Loucy (cell line): ENCODE measurements at regions not wholly inside any gene's neighbourhood (a gene's known extent, or its start where the extent isn't known, plus 50 kb on each side); places are given as distances from the start of the nearest gene placed in this dataset.

ENCODE experiments used
- H2AFZ ChIP-seq: fragments of 200-600 bp; sonication (generic); 2 replicates; pipeline ENCODE4 v1.6.0; 2016; ENCODE audit warnings: antibody characterized with exemption, mild to moderate bottlenecking, low read length, moderate library complexity
- H3F3A ChIP-seq: fragments of 200-600 bp; 2 replicates; pipeline ENCODE4 v1.6.0; 2016; ENCODE audit warnings: antibody characterized with exemption, low read depth, mild to moderate bottlenecking
- H3K27me3 ChIP-seq: fragments of 200-600 bp; sonication (generic); 2 replicates; pipeline ENCODE4 v1.6.1; 2014; ENCODE audit warnings: low read length, mild to moderate bottlenecking; ENCODE audit not compliant: insufficient read depth, poor library complexity, severe bottlenecking
- H3K36me3 ChIP-seq: fragments of 200-600 bp; sonication (generic); 2 replicates; pipeline ENCODE4 v1.6.1; 2016; ENCODE audit warnings: low read length; ENCODE audit not compliant: insufficient read depth
- H3K4me1 ChIP-seq: fragments of 200-600 bp; sonication (generic); 2 replicates; pipeline ENCODE4 v1.5.1; 2014; ENCODE audit warnings: low read length, mild to moderate bottlenecking; ENCODE audit not compliant: insufficient read depth, poor library complexity, severe bottlenecking
- H3K4me2 ChIP-seq: fragments of 200-600 bp; sonication (generic); 2 replicates; pipeline ENCODE4 v1.6.0; 2014; ENCODE audit warnings: antibody characterized with exemption, low read length, low read depth, mild to moderate bottlenecking; ENCODE audit not compliant: poor library complexity, severe bottlenecking
- H3K4me3 ChIP-seq: fragments of 200-600 bp; sonication (generic); 2 replicates; pipeline ENCODE4 v1.5.1; 2014; ENCODE audit warnings: low read length, mild to moderate bottlenecking, mixed read lengths; ENCODE audit not compliant: poor library complexity, severe bottlenecking
- H3K79me2 ChIP-seq: fragments of 200-600 bp; sonication (generic); 2 replicates; pipeline ENCODE4 v1.6.1; 2014; ENCODE audit warnings: low read length; ENCODE audit not compliant: insufficient read depth
- H3K9ac ChIP-seq: fragments of 200-600 bp; sonication (generic); 2 replicates; pipeline ENCODE4 v1.6.0; 2014; ENCODE audit warnings: mild to moderate bottlenecking, low read depth, low read length, moderate library complexity; ENCODE audit not compliant: poor library complexity, severe bottlenecking
- H3K9me2 ChIP-seq: fragments of 200-600 bp; sonication (generic); replicated peaks from 2 replicates; pipeline ENCODE4 v1.6.1; 2016; ENCODE audit warnings: low read depth, low read length, mixed read lengths
- H3K9me3 ChIP-seq: fragments of 200-600 bp; sonication (generic); 2 replicates; pipeline ENCODE4 v1.6.1; 2014; ENCODE audit warnings: mild to moderate bottlenecking, antibody characterized with exemption, low read length, low read depth; ENCODE audit not compliant: insufficient read depth
- H4K20me1 ChIP-seq: fragments of 200-600 bp; sonication (generic); 2 replicates; pipeline ENCODE4 v1.6.0; 2014; ENCODE audit warnings: antibody characterized with exemption, low read length, mild to moderate bottlenecking; ENCODE audit not compliant: insufficient read depth, poor library complexity, severe bottlenecking
- EZH2phosphoT487 ChIP-seq: fragments of 200-600 bp; IDR thresholded peaks from 2 replicates; pipeline ENCODE4 v1.6.1; 2018; ENCODE audit warnings: antibody characterized with exemption, mild to moderate bottlenecking, moderate library complexity, borderline replicate concordance
- TF ChIP-seq, protein P1 (sequence below): fragments of 200-600 bp; sonication (generic); conservative IDR thresholded peaks from 2 replicates; pipeline ENCODE4 v1.5.1; 2014; ENCODE audit warnings: mild to moderate bottlenecking, antibody characterized with exemption, low read length

DNA sequence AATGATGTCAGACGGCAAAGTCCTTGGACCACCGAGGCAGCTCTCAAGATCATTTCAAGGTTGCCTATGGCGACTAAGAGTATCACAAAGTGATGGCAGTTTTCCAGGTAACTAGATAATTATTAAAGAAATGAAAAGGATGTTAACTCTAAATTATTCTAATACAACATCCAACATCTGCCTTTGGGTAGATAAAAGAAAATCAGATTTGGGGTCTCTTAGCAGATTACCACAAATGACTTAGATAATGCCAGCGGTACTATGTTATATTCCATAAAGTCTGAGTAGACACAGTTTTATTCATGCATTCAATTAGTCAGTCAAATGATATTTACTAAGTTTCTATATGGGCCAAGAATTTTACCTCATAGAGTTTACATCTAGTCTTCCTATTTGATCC, 441.3 kb downstream of the NEBL start:
- Histone ChIP-seq H3K4me2 (no peak overlapping the region), H3K27me3 (no peaks in the 10 kb centered on the region), H3F3A (no peaks in the 10 kb centered on the region), H4K20me1 (no peaks in the 10 kb centered on the region), H3K9me2 (no peaks in the 10 kb centered on the region), H2AFZ (no peak overlapping the region), H3K9me3 (no peaks in the 10 kb centered on the region), H3K36me3 (no peaks in the 10 kb centered on the region), H3K4me1 (no peaks in the 10 kb centered on the region), H3K9ac (no peak overlapping the region), H3K4me3 (no peak overlapping the region), H3K79me2 (no peaks in the 10 kb centered on the region)
- TF ChIP-seq, protein P1, sequence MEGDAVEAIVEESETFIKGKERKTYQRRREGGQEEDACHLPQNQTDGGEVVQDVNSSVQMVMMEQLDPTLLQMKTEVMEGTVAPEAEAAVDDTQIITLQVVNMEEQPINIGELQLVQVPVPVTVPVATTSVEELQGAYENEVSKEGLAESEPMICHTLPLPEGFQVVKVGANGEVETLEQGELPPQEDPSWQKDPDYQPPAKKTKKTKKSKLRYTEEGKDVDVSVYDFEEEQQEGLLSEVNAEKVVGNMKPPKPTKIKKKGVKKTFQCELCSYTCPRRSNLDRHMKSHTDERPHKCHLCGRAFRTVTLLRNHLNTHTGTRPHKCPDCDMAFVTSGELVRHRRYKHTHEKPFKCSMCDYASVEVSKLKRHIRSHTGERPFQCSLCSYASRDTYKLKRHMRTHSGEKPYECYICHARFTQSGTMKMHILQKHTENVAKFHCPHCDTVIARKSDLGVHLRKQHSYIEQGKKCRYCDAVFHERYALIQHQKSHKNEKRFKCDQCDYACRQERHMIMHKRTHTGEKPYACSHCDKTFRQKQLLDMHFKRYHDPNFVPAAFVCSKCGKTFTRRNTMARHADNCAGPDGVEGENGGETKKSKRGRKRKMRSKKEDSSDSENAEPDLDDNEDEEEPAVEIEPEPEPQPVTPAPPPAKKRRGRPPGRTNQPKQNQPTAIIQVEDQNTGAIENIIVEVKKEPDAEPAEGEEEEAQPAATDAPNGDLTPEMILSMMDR: no peak
- no peak for TF ChIP-seq EZH2phosphoT487

DNA sequence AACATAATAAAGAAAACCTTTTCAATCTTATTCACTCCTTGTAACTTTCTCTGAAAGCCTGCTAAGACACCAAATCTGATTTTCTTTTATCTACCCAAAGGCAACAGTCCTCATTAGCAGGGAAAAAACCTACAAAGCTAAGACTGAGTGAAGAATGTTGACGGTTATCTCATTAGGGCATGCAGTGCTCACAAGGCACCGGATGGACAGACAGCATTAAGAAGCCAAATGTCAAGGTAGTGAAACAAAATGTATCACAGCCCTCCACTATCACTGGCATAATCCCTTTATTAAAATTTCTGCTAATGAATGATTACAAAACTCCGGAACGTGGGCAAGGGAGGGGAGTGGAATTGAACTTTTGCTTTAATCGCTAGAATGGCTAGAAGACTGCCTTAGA, 442.8 kb downstream of the NEBL start:
- no peaks in the 10 kb centered on the region for H3K27me3 ChIP-seq
- H3F3A ChIP-seq: no peaks in the 10 kb centered on the region
- H3K9me3 ChIP-seq: no peaks in the 10 kb centered on the region
- no peak overlapping the region for H3K4me3 ChIP-seq
- H3K9me2 ChIP-seq: no peaks in the 10 kb centered on the region
- H3K36me3 ChIP-seq: no peaks in the 10 kb centered on the region
- no peaks in the 10 kb centered on the region for H3K79me2 ChIP-seq
- H4K20me1 ChIP-seq: no peaks in the 10 kb centered on the region
- no peak overlapping the region for H3K9ac ChIP-seq
- TF ChIP-seq EZH2phosphoT487: no peak
- TF ChIP-seq, protein P1: no peak
- H2AFZ ChIP-seq: no peak overlapping the region
- no peaks in the 10 kb centered on the region for H3K4me1 ChIP-seq
- no peak overlapping the region for H3K4me2 ChIP-seq

DNA sequence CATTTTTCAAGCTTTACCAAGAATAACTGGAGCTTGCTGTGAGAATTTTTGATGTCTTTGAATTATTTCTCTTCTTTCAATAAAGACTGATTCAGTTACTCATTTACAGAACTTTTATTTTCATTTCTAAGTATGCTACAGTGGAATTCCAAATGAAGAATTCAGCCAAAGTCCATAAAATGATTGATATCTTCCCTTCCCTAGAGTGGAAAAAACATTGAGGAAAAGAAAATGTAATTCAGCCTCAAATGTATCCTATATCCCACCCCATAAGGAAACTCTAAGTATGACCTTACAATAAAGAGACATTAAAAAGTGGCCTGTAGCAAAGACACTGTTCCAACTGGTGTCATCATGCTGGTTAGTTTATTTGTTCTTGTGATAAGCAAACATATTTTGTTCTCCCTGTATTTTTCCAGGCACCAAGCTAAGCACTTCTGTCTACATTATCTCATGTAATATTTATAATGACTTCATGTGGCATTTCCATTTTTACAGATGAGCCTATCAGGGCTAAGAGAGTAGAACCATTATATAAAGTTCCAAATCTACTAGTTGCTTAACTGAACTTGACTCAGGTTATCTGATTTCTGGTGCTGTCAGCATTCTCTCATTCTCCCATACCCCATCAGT, 450.4 kb downstream of the NEBL start:
- no peaks in the 10 kb centered on the region for H3K9me3 ChIP-seq
- H3F3A ChIP-seq: no peaks in the 10 kb centered on the region
- no peak overlapping the region for H3K4me3 ChIP-seq

More for the DNA sequence above, 450.4 kb downstream of the NEBL start:
- Histone ChIP-seq H4K20me1 (no peaks in the 10 kb centered on the region), H2AFZ (no peak overlapping the region), H3K4me1 (peaks cover 11% of the 10 kb centered on the region), H3K79me2 (no peaks in the 10 kb centered on the region), H3K9me2 (no peaks in the 10 kb centered on the region), H3K36me3 (no peaks in the 10 kb centered on the region), H3K27me3 (no peaks in the 10 kb centered on the region), H3K4me2 (no peak overlapping the region), H3K9ac (no peak overlapping the region)
- TF ChIP-seq, protein P1: no peak
- TF ChIP-seq EZH2phosphoT487: no peak
